IMR-90 (cell line): ENCODE measurements at regions not wholly inside any gene's neighbourhood (a gene's known extent, or its start where the extent isn't known, plus 50 kb on each side); places are given as distances from the start of the nearest gene placed in this dataset.

Source experiments
- ATAC-seq: fragments of 200-7000 bp; cut with Tn5 transposase; 2 replicates; pipeline ENCODE4 v1.9.1; 2020; ENCODE audit warnings: low read depth, mild to moderate bottlenecking, moderate library complexity
- BruUV-seq: library from RNA; stranded (reverse); fragments of 400-500 nt; replicated peaks from 2 replicates; lab custom pipeline; 2021; lab: Mats Ljungman, UMichigan
- CTCF ChIA-PET: fragments of 300-600 bp; formaldehyde crosslinking; extraction: SDS; loops from one replicate; lab custom pipeline; 2021; ENCODE audit warnings: antibody characterized with exemption; lab: Yijun Ruan, JAX
- POLR2A ChIA-PET: fragments of 300-600 bp; sonication (Branson Sonifier 250); formaldehyde crosslinking; loops from one replicate; lab custom pipeline; 2022; ENCODE audit warnings: antibody characterized with exemption; ENCODE audit not compliant: unreplicated experiment; lab: Charles Lee
- DNase-seq: peaks from one replicate; pipeline ENCODE4 v3.0.0; 2013
- H2AFZ ChIP-seq: replicated peaks from 2 replicates; pipeline ENCODE3; 2013; ENCODE audit warnings: low read length, mild to moderate bottlenecking; ENCODE audit not compliant: poor library complexity
- H2AK5ac ChIP-seq: 2 replicates; pipeline ENCODE4 v1.6.1; 2013; ENCODE audit warnings: low read depth, low read length, inconsistent platforms
- H2AK9ac ChIP-seq: replicated peaks from 2 replicates; pipeline ENCODE3; 2013; ENCODE audit warnings: mild to moderate bottlenecking, low read depth, low read length, moderate library complexity; ENCODE audit not compliant: poor library complexity
- H2BK120ac ChIP-seq: 2 replicates; pipeline ENCODE4 v1.6.1; 2013; ENCODE audit warnings: low read depth, low read length, inconsistent platforms
- H2BK15ac ChIP-seq: 3 replicates; pipeline ENCODE4 v1.6.1; 2013; ENCODE audit warnings: low read depth, low read length, inconsistent platforms
- H2BK20ac ChIP-seq: 2 replicates; pipeline ENCODE4 v1.6.1; 2013; ENCODE audit warnings: low read depth, mild to moderate bottlenecking, inconsistent platforms, low read length, moderate library complexity
- H2BK5ac ChIP-seq: 2 replicates; pipeline ENCODE4 v1.6.1; 2013; ENCODE audit warnings: mild to moderate bottlenecking, low read depth, low read length, inconsistent platforms; ENCODE audit not compliant: poor library complexity, severe bottlenecking
- H3K14ac ChIP-seq: replicated peaks from 2 replicates; pipeline ENCODE4 v1.6.1; 2013; ENCODE audit warnings: low read depth, low read length, inconsistent platforms
- H3K18ac ChIP-seq: 2 replicates; pipeline ENCODE4 v1.6.1; 2013; ENCODE audit warnings: low read depth, low read length, control low read depth
- H3K23ac ChIP-seq: 2 replicates; pipeline ENCODE4 v1.6.1; 2013; ENCODE audit warnings: low read depth, low read length, inconsistent platforms
- H3K27ac ChIP-seq: 2 replicates; pipeline ENCODE4 v1.5.1; 2013; ENCODE audit warnings: mild to moderate bottlenecking, control low read depth, low read length; ENCODE audit not compliant: insufficient read depth
- H3K27me3 ChIP-seq: 2 replicates; pipeline ENCODE4 v1.6.1; 2013; ENCODE audit warnings: low read length; ENCODE audit not compliant: control insufficient read depth, insufficient read depth
- H3K36me3 ChIP-seq: 2 replicates; pipeline ENCODE4 v1.6.1; 2013; ENCODE audit warnings: low read length, mixed read lengths; ENCODE audit not compliant: control insufficient read depth, insufficient read depth
- H3K4ac ChIP-seq: 2 replicates; pipeline ENCODE4 v1.6.1; 2013; ENCODE audit warnings: low read depth, low read length, inconsistent platforms
- H3K4me1 ChIP-seq: 2 replicates; pipeline ENCODE4 v1.6.1; 2013; ENCODE audit warnings: low read length, mixed read lengths; ENCODE audit not compliant: control insufficient read depth, insufficient read depth
- H3K4me2 ChIP-seq: 2 replicates; pipeline ENCODE4 v1.6.1; 2013; ENCODE audit warnings: low read depth, mild to moderate bottlenecking, control low read depth, low read length, moderate library complexity
- H3K4me3 ChIP-seq: 2 replicates; pipeline ENCODE4 v1.5.1; 2013; ENCODE audit warnings: low read depth, mild to moderate bottlenecking, control low read depth, low read length, moderate library complexity; ENCODE audit not compliant: insufficient read depth
- H3K56ac ChIP-seq: 2 replicates; pipeline ENCODE4 v1.6.1; 2013; ENCODE audit warnings: low read length, inconsistent platforms; ENCODE audit not compliant: insufficient read depth; ENCODE audit errors: extremely low read depth
- H3K79me1 ChIP-seq, 2 experiments: 2 replicates each; pipeline ENCODE4 v1.6.1; 2013; ENCODE audit warnings: low read length in 2 of 2, inconsistent platforms in 1 of 2, low read depth in 1 of 2
- H3K9ac ChIP-seq: 2 replicates; pipeline ENCODE4 v1.6.1; 2013; ENCODE audit warnings: low read depth, low read length, control low read depth
- H3K9me1 ChIP-seq: 2 replicates; pipeline ENCODE4 v1.6.1; 2013; ENCODE audit warnings: low read length, inconsistent platforms; ENCODE audit not compliant: insufficient read depth
- H3K9me3 ChIP-seq: 2 replicates; pipeline ENCODE4 v1.6.1; 2013; ENCODE audit warnings: low read length; ENCODE audit not compliant: control insufficient read depth, insufficient read depth
- H4K20me1 ChIP-seq: 2 replicates; pipeline ENCODE4 v1.6.1; 2013; ENCODE audit warnings: low read length, inconsistent platforms; ENCODE audit not compliant: insufficient read depth
- H4K5ac ChIP-seq: 2 replicates; pipeline ENCODE4 v1.6.1; 2013; ENCODE audit warnings: mild to moderate bottlenecking, low read depth, low read length, control low read depth
- H4K8ac ChIP-seq, 2 experiments: 2 replicates each; pipeline ENCODE4 v1.6.1; 2013; ENCODE audit warnings: low read depth in 2 of 2, low read length in 2 of 2, control low read depth in 1 of 2, inconsistent platforms in 1 of 2
- H4K91ac ChIP-seq: 2 replicates; pipeline ENCODE4 v1.6.1; 2013; ENCODE audit warnings: low read depth, low read length, inconsistent platforms; ENCODE audit not compliant: insufficient read depth
- FOS ChIP-seq: fragments of 150-350 bp; IDR thresholded peaks from 2 replicates; pipeline ENCODE4 v1.6.1; 2016; ENCODE audit warnings: low read depth, low read length
- NFE2L2 ChIP-seq: fragments of 150-350 bp; IDR thresholded peaks from 2 replicates; pipeline ENCODE4 v1.6.1; 2016; ENCODE audit warnings: low read depth, mild to moderate bottlenecking, low read length
- WGBS, 2 experiments: methylation state at CpG; one replicate each; pipeline versions ENCODE4 v1.1.5 to v1.1.7; 2013; ENCODE audit warnings: missing lambda C conversion rate in 2 of 2; ENCODE audit not compliant: insufficient read length in 1 of 2; ENCODE audit errors: extremely low coverage in 2 of 2; 5-methylcytosine and 5-hydroxymethylcytosine counted together
- dilution Hi-C: fragments of 300-500 bp; cut with HindIII; formaldehyde crosslinking; loops from one replicate; pipeline ENCODE4 v1.14.3; 2018; ENCODE audit warnings: low sequenced_read_pairs; ENCODE audit not compliant: unreplicated experiment
- in situ Hi-C: fragments of 300-500 bp; cut with MboI; formaldehyde crosslinking; loops from 3 replicates; pipeline ENCODE4 v1.14.3; 2019; ENCODE audit warnings: low sequenced_read_pairs, inconsistent platforms, mixed read lengths
- intact Hi-C: fragments of 100-400 bp; cut with micrococcal nuclease; formaldehyde crosslinking; loops from 2 replicates; pipeline ENCODE4 v1.10.0; 2022

DNA sequence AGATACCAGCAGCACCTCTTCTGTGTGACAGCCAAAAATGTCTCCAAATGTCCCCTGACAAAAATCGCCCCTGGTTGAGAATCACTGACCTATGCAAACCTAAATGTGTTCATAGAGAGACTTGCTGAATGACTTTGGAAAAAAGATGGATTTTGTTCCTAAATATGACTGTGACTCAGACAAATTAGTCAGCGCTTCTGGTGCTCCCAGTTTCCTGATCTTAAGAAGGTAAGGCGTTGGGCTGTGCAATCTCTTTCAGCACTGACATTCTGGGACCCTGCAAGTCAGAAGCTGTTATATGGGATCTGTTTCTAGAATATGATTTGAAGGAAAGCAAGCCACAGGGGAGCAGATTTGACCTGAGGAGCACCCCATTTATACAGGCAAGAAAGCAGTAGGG, 90.6 kb upstream of the PWP1 start:
- Histone ChIP-seq H3K27ac (no peak overlapping the region), H3K36me3 (no peaks in the 10 kb centered on the region), H3K56ac (no peak overlapping the region), H3K4me3 (no peak overlapping the region), H2BK120ac (no peak overlapping the region), H4K91ac (no peak overlapping the region), H2BK5ac (no peak overlapping the region), H2AK5ac (no peak overlapping the region), H3K9ac (no peak overlapping the region), H3K18ac (no peak overlapping the region), H2AFZ (no peak overlapping the region), H3K23ac (no peak overlapping the region), H4K8ac (no peak overlapping the region), H3K9me3 (no peaks in the 10 kb centered on the region; the same call in 1 of the 2 replicates), H2BK20ac (no peak overlapping the region), H3K4me1 (no peaks in the 10 kb centered on the region; the same call in 1 of the 2 replicates), H4K20me1 (no peaks in the 10 kb centered on the region), H3K4me2 (no peak overlapping the region), H2AK9ac (no peak overlapping the region), H3K79me1 (no peaks in the 10 kb centered on the region), H4K5ac (no peak overlapping the region), H3K27me3 (no peaks in the 10 kb centered on the region), H3K4ac (no peak overlapping the region), H3K14ac (no peak overlapping the region), H2BK15ac (no peak overlapping the region), H3K9me1 (no peaks in the 10 kb centered on the region)
- POLR2A ChIA-PET, result no interaction called here
- in situ Hi-C loops, result no loop called here
- CTCF ChIA-PET, result no interaction called here
- DNase-seq, result peak; percentile 55
- 0 out of 2 replicates have a peak, but pooled peaks have one; percentile 13 for TF ChIP-seq NFE2L2
- no peak for TF ChIP-seq FOS
- WGBS, 2 experiments, result no CpG with 5 or more reads among the region's 3 CpGs
- dilution Hi-C loops, result no loop called here
- BruUV-seq, result no TSS peak
- intact Hi-C loops, result no loop called here
- peak; percentile 17; the same call in 1 of the 2 replicates for ATAC-seq
